ENCODE measurements at regions not wholly inside any gene's neighbourhood (a gene's known extent, or its start where the extent isn't known, plus 50 kb on each side); places are given as distances from the start of the nearest gene placed in this dataset.

- no peaks in the 10 kb centered on the region for H4K20me1 ChIP-seq (replicated peaks; ENCODE audit: control insufficient read depth, extremely low read depth, insufficient read depth, low read length)
- H3K79me2 ChIP-seq (ENCODE audit: control insufficient read depth, insufficient read depth, low read length), result no peaks in the 10 kb centered on the region
- H3K4me1 ChIP-seq (ENCODE audit: control insufficient read depth, extremely low read depth, insufficient read depth, low read length), result no peaks in the 10 kb centered on the region
- no peak overlapping the region for H3K4me3 ChIP-seq (replicated peaks in 1 of 3; ENCODE audit: insufficient read depth in 1 of 3, low read depth in 1 of 3, low read length in 3 of 3)
- H3K36me3 ChIP-seq (ENCODE audit: control insufficient read depth in 2 of 2, extremely low read depth in 1 of 2, insufficient read depth in 2 of 2, low read length in 2 of 2), result no peaks in the 10 kb centered on the region
- no peaks in the 10 kb centered on the region for H3K27me3 ChIP-seq (ENCODE audit: control insufficient read depth in 2 of 2, insufficient read depth in 2 of 2, low read length in 2 of 2)
- H3K9me1 ChIP-seq (replicated peaks; ENCODE audit: control insufficient read depth, extremely low read depth, insufficient read depth, low read length), result no peaks in the 10 kb centered on the region
- FAIRE-seq (no peak), DNase-seq (ENCODE audit: low read depth, low spot score) (no peak)
- intact Hi-C loops (cut with micrococcal nuclease), result no loop called here
- ChIA-PET POLR2A (no interaction called here), CTCF (no interaction called here)
- no peak overlapping the region for H2AFZ ChIP-seq (ENCODE audit: low read depth, low read length)
- BruUV-seq (replicated peaks), result no TSS peak
- H3K4me2 ChIP-seq (ENCODE audit: insufficient read depth, low read length), result no peak overlapping the region
- no peaks in the 10 kb centered on the region for H3K9me3 ChIP-seq (replicated peaks; ENCODE audit: control insufficient read depth, insufficient read depth, low read length)
- no peak overlapping the region for H3K27ac ChIP-seq (ENCODE audit: insufficient read depth, low read depth, low read length)
- H3K9ac ChIP-seq (replicated peaks; ENCODE audit: extremely low read depth, insufficient read depth, low read length), result no peak overlapping the region
- TF ChIP-seq GATA2 (IDR thresholded peaks at IDR 0.05; ENCODE audit: insufficient read depth, insufficient read length, low read depth, low read length), result no peak
- TF ChIP-seq MAX (IDR thresholded peaks at IDR 0.05; ENCODE audit: insufficient read depth, insufficient read length), result no peak
- TF ChIP-seq FOS (IDR thresholded peaks at IDR 0.05; ENCODE audit: borderline replicate concordance, insufficient read depth, low read length), result no peak
- no peak for TF ChIP-seq MYC (IDR thresholded peaks at IDR 0.05; ENCODE audit: low read depth, low read length)
- no peak for TF ChIP-seq EZH2 (IDR thresholded peaks at IDR 0.05; ENCODE audit: borderline replicate concordance, low read depth, low read length, severe bottlenecking)
- TF ChIP-seq JUN (IDR thresholded peaks at IDR 0.05; ENCODE audit: borderline replicate concordance, insufficient read depth, insufficient read length, low read depth), result no peak
- no peak for TF ChIP-seq POLR2A (IDR thresholded peaks at IDR 0.05; ENCODE audit: low read depth, low read length)
- TF ChIP-seq POLR2AphosphoS5 (IDR thresholded peaks at IDR 0.05; ENCODE audit: insufficient read depth, low read depth, low read length), result no peak
- TF ChIP-seq CTCF (IDR thresholded peaks at IDR 0.05; ENCODE audit: extremely low read depth in 1 of 2, insufficient read depth in 1 of 2, low read depth in 1 of 2, low read length in 2 of 2), result no peak
- dilution Hi-C loops (cut with MboI; ENCODE audit: extremely low pct_ligation_motif_present, low sequenced_read_pairs), result no loop called here
Observed at GRCh38 chr7:156282816-156283215, 357.8 kb upstream of the RNF32 start.
